HL-60 (cell line): ENCODE measurements at regions not wholly inside any gene's neighbourhood (a gene's known extent, or its start where the extent isn't known, plus 50 kb on each side); places are given as distances from the start of the nearest gene placed in this dataset.

Source experiments
- DNase-seq, 2 experiments: peaks; one replicate each; pipeline ENCODE4 v3.0.0-alpha.2; 2010 to 2020; ENCODE audit warnings: low read depth in 1 of 2, low spot score in 1 of 2
- H3K27ac ChIP-seq: fragments of 250-450 bp; sonication (Bioruptor Pico); replicated peaks from 2 replicates; pipeline ENCODE4 v1.5.1; 2020; ENCODE audit warnings: mild to moderate bottlenecking, moderate library complexity
- H3K27me3 ChIP-seq: fragments of 250-450 bp; sonication (Bioruptor Pico); 2 replicates; pipeline ENCODE4 v1.5.1; 2021; ENCODE audit warnings: mild to moderate bottlenecking, moderate library complexity; ENCODE audit not compliant: insufficient read depth, poor library complexity, severe bottlenecking
- H3K4me3 ChIP-seq: replicated peaks from 2 replicates; pipeline ENCODE4 v1.5.1; 2011; ENCODE audit warnings: mild to moderate bottlenecking, control low read depth, low read length; ENCODE audit not compliant: insufficient read depth
- CTCF ChIP-seq: IDR thresholded peaks from one replicate; pipeline ENCODE4 v1.5.1; 2011; ENCODE audit warnings: low read length, control low read depth, inconsistent platforms; ENCODE audit not compliant: insufficient read depth
- GABPA ChIP-seq: IDR thresholded peaks from 2 replicates; pipeline ENCODE4 v1.6.1; 2012; ENCODE audit warnings: low read depth
- POLR2AphosphoS5 ChIP-seq: IDR thresholded peaks from 2 replicates; pipeline ENCODE4 v1.6.1; 2012; ENCODE audit warnings: low read depth
- REST ChIP-seq: IDR thresholded peaks from 2 replicates; pipeline ENCODE4 v1.6.1; 2012; ENCODE audit warnings: low read depth; ENCODE audit not compliant: insufficient replicate concordance
- SPI1 ChIP-seq: IDR thresholded peaks from 2 replicates; pipeline ENCODE4 v1.6.1; 2012; ENCODE audit warnings: low read depth, mild to moderate bottlenecking, borderline replicate concordance

- TF ChIP-seq CTCF (no peak), GABPA (no peak), REST (no peak), SPI1 (no peak), POLR2AphosphoS5 (no peak)
- DNase-seq: no peak
- Histone ChIP-seq H3K27ac (no peak overlapping the region), H3K27me3 (no peaks in the 10 kb centered on the region), H3K4me3 (no peak overlapping the region)
Measured at GRCh38 chr10:131751827-131752775, 148.7 kb upstream of the PPP2R2D start.

GRCh38 chr10:131753336-131753735 lies 147.5 kb upstream of the PPP2R2D start:
- Histone ChIP-seq H3K27ac (no peak overlapping the region), H3K27me3 (no peaks in the 10 kb centered on the region), H3K4me3 (no peak overlapping the region)
- no peak for DNase-seq
- TF ChIP-seq CTCF (no peak), GABPA (no peak), REST (no peak), POLR2AphosphoS5 (no peak), SPI1 (no peak)

- TF ChIP-seq CTCF: no peak
- no peak for TF ChIP-seq POLR2AphosphoS5
- TF ChIP-seq REST: no peak
- no peak for TF ChIP-seq SPI1
- no peak for TF ChIP-seq GABPA
- Histone ChIP-seq H3K27me3 (no peaks in the 10 kb centered on the region), H3K4me3 (no peak overlapping the region), H3K27ac (no peak overlapping the region)
- no peak for DNase-seq
Measured at GRCh38 chr10:131755200-131755599, 145.6 kb upstream of the PPP2R2D start.
